Neural cell (in vitro differentiated cells): ENCODE measurements at regions not wholly inside any gene's neighbourhood (a gene's known extent, or its start where the extent isn't known, plus 50 kb on each side); places are given as distances from the start of the nearest gene placed in this dataset.

Source experiments
- H2AFZ ChIP-seq: fragments of 200-600, 300-800 bp; sonication (generic), shearing (Covaris generic); 2 replicates; pipeline ENCODE4 v1.6.0; 2014; ENCODE audit warnings: low read depth, mild to moderate bottlenecking, antibody characterized with exemption, low read length, moderate library complexity
- H3F3A ChIP-seq: fragments of 200-600 bp; shearing (Covaris generic); 2 replicates; pipeline ENCODE4 v1.6.1; 2016; ENCODE audit warnings: mild to moderate bottlenecking, moderate library complexity, mixed read lengths, antibody characterized with exemption, low read length; ENCODE audit not compliant: insufficient read depth, poor library complexity, severe bottlenecking
- H3K27ac ChIP-seq: fragments of 200-600, 300-800 bp; sonication (generic), shearing (Covaris generic); 2 replicates; pipeline ENCODE4 v1.5.1; 2014; ENCODE audit warnings: mild to moderate bottlenecking, low read length, moderate library complexity
- H3K27me3 ChIP-seq: fragments of 300-800, 200-600 bp; sonication (generic), shearing (Covaris generic); 2 replicates; pipeline ENCODE4 v1.6.0; 2014; ENCODE audit warnings: mild to moderate bottlenecking, low read depth, low read length, moderate library complexity; ENCODE audit not compliant: insufficient read depth
- H3K36me3 ChIP-seq: fragments of 300-800, 200-600 bp; sonication (generic), shearing (Covaris generic); 2 replicates; pipeline ENCODE4 v1.5.1; 2014; ENCODE audit warnings: mild to moderate bottlenecking, antibody characterized with exemption, low read length, moderate library complexity; ENCODE audit not compliant: insufficient read depth
- H3K4me2 ChIP-seq: fragments of 300-800, 200-600 bp; sonication (generic), shearing (Covaris generic); 2 replicates; pipeline ENCODE4 v1.6.0; 2014; ENCODE audit warnings: mild to moderate bottlenecking, low read length
- H3K4me3 ChIP-seq: fragments of 300-800, 200-600 bp; sonication (generic), shearing (Covaris generic); 2 replicates; pipeline ENCODE4 v1.5.1; 2014; ENCODE audit warnings: mild to moderate bottlenecking, low read length, moderate library complexity
- H3K79me2 ChIP-seq: fragments of 200-600 bp; shearing (Covaris generic); replicated peaks from 2 replicates; pipeline ENCODE4 v1.6.0; 2014; ENCODE audit warnings: mild to moderate bottlenecking, low read length, moderate library complexity; ENCODE audit not compliant: insufficient read depth
- H3K9ac ChIP-seq: fragments of 300-800, 200-600 bp; sonication (generic), shearing (Covaris generic); 2 replicates; pipeline ENCODE4 v1.6.1; 2016; ENCODE audit warnings: mild to moderate bottlenecking, low read length, mixed read lengths
- H3K9me2 ChIP-seq: fragments of 200-600 bp; shearing (Covaris generic); 2 replicates; pipeline ENCODE4 v1.6.1; 2016; ENCODE audit warnings: mild to moderate bottlenecking, low read length, mixed read lengths; ENCODE audit not compliant: insufficient read depth
- H3K9me3 ChIP-seq: fragments of 200-600, 300-800 bp; sonication (generic), shearing (Covaris generic); 2 replicates; pipeline ENCODE4 v1.6.1; 2016; ENCODE audit warnings: mild to moderate bottlenecking, mixed run types, low read length, moderate library complexity, mixed read lengths
- H4K20me1 ChIP-seq: fragments of 200-600 bp; shearing (Covaris generic); 2 replicates; pipeline ENCODE4 v1.6.1; 2016; ENCODE audit warnings: mild to moderate bottlenecking, mixed run types; ENCODE audit not compliant: insufficient read depth
- CTCF ChIP-seq: fragments of 450-650 bp; IDR thresholded peaks from 2 replicates; pipeline ENCODE4 v1.5.1; 2014; ENCODE audit warnings: antibody characterized with exemption, mild to moderate bottlenecking, moderate library complexity; ENCODE audit not compliant: poor library complexity, severe bottlenecking
- EP300 ChIP-seq: fragments of 450-650 bp; conservative IDR thresholded peaks from 2 replicates; pipeline ENCODE4 v1.6.1; 2014; ENCODE audit warnings: antibody characterized with exemption, mild to moderate bottlenecking, moderate library complexity; ENCODE audit not compliant: poor library complexity, severe bottlenecking
- EZH2 ChIP-seq: fragments of 200-600, 300-800 bp; shearing (Covaris generic), sonication (generic); IDR thresholded peaks from 2 replicates; pipeline ENCODE4 v1.6.1; 2014; ENCODE audit warnings: antibody characterized with exemption, low read length, borderline replicate concordance, mild to moderate bottlenecking; ENCODE audit not compliant: insufficient read depth, poor library complexity, severe bottlenecking
- MXI1 ChIP-seq: fragments of 450-650 bp; conservative IDR thresholded peaks from 2 replicates; pipeline ENCODE4 v1.6.1; 2014; ENCODE audit warnings: antibody characterized with exemption, mild to moderate bottlenecking; ENCODE audit not compliant: poor library complexity, severe bottlenecking
- POLR2AphosphoS5 ChIP-seq: IDR thresholded peaks from 2 replicates; pipeline ENCODE4 v1.6.1; 2012
- RAD21 ChIP-seq: fragments of 450-650 bp; conservative IDR thresholded peaks from 2 replicates; pipeline ENCODE4 v1.6.1; 2014; ENCODE audit warnings: antibody characterized with exemption, mild to moderate bottlenecking, moderate library complexity
- SMC3 ChIP-seq: fragments of 450-650 bp; conservative IDR thresholded peaks from 2 replicates; pipeline ENCODE4 v1.6.1; 2014; ENCODE audit warnings: antibody characterized with exemption, mild to moderate bottlenecking, moderate library complexity; ENCODE audit not compliant: poor library complexity
- TAF1 ChIP-seq: IDR thresholded peaks from 2 replicates; pipeline ENCODE4 v1.6.1; 2012; ENCODE audit warnings: low read depth
- TF ChIP-seq, protein P1 (sequence below): IDR thresholded peaks from 2 replicates; pipeline ENCODE4 v1.6.1; 2012; ENCODE audit warnings: borderline replicate concordance

DNA sequence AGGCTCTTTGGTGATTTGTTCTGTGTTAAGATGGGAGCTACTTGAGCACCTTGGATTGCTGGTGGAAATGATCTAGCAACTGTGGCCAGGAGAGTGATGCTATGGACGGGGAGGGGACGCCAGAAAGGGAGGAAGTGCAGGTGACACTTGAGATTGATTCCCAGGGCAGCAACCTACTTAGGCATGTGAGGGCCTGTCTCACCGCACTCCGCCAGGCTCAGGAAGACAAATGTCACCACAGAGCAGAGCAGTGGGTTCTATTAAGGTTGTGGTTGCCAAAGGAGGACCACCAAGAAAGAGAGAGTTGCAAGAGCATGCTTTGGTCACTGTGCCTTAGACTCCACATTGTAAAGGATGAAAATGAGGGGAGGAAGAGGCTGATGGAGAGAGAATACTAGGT lies 404.3 kb downstream of the IRX1 start:
- no peaks in the 10 kb centered on the region for H3K79me2 ChIP-seq
- H3K4me2 ChIP-seq: no peak overlapping the region
- no peaks in the 10 kb centered on the region for H3K27me3 ChIP-seq
- H2AFZ ChIP-seq: no peak overlapping the region
- peaks cover 2% of the 10 kb centered on the region for H3F3A ChIP-seq
- no peak overlapping the region for H3K27ac ChIP-seq
- H4K20me1 ChIP-seq: no peaks in the 10 kb centered on the region
- H3K9ac ChIP-seq: no peak overlapping the region
- H3K4me3 ChIP-seq: no peak overlapping the region
- H3K36me3 ChIP-seq: no peaks in the 10 kb centered on the region
- no peaks in the 10 kb centered on the region for H3K9me2 ChIP-seq
- no peaks in the 10 kb centered on the region for H3K9me3 ChIP-seq
- TF ChIP-seq EZH2 (no peak), POLR2AphosphoS5 (no peak), CTCF (no peak), SMC3 (no peak), TAF1 (no peak), RAD21 (no peak), MXI1 (no peak), EP300 (no peak)
- TF ChIP-seq, protein P1, sequence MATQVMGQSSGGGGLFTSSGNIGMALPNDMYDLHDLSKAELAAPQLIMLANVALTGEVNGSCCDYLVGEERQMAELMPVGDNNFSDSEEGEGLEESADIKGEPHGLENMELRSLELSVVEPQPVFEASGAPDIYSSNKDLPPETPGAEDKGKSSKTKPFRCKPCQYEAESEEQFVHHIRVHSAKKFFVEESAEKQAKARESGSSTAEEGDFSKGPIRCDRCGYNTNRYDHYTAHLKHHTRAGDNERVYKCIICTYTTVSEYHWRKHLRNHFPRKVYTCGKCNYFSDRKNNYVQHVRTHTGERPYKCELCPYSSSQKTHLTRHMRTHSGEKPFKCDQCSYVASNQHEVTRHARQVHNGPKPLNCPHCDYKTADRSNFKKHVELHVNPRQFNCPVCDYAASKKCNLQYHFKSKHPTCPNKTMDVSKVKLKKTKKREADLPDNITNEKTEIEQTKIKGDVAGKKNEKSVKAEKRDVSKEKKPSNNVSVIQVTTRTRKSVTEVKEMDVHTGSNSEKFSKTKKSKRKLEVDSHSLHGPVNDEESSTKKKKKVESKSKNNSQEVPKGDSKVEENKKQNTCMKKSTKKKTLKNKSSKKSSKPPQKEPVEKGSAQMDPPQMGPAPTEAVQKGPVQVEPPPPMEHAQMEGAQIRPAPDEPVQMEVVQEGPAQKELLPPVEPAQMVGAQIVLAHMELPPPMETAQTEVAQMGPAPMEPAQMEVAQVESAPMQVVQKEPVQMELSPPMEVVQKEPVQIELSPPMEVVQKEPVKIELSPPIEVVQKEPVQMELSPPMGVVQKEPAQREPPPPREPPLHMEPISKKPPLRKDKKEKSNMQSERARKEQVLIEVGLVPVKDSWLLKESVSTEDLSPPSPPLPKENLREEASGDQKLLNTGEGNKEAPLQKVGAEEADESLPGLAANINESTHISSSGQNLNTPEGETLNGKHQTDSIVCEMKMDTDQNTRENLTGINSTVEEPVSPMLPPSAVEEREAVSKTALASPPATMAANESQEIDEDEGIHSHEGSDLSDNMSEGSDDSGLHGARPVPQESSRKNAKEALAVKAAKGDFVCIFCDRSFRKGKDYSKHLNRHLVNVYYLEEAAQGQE: no peak

GRCh38 chr5:4001004-4001403 lies 405.4 kb downstream of the IRX1 start:
- TF ChIP-seq POLR2AphosphoS5 (no peak), TAF1 (no peak), MXI1 (no peak), EP300 (no peak), CTCF (no peak), RAD21 (no peak)
- TF ChIP-seq, protein P1: no peak
- Histone ChIP-seq H3K9me2 (no peaks in the 10 kb centered on the region), H2AFZ (no peak overlapping the region), H3K9me3 (no peaks in the 10 kb centered on the region), H3K36me3 (no peaks in the 10 kb centered on the region), H3K27ac (no peak overlapping the region), H4K20me1 (no peaks in the 10 kb centered on the region), H3K4me2 (no peak overlapping the region), H3K27me3 (no peaks in the 10 kb centered on the region), H3F3A (peaks cover 2% of the 10 kb centered on the region), H3K4me3 (no peak overlapping the region), H3K9ac (no peak overlapping the region), H3K79me2 (no peaks in the 10 kb centered on the region)
